Prostate gland (tissue), 2 donors: ENCODE measurements at regions not wholly inside any gene's neighbourhood (a gene's known extent, or its start where the extent isn't known, plus 50 kb on each side); places are given as distances from the start of the nearest gene placed in this dataset.

Experiments used
- CTCF ChIP-seq, 4 experiments: fragments of 200-600 bp in 2 of 4; fragments of 450-650 bp in 2 of 4; sonication (generic) in 2 of 4; IDR thresholded peaks; 1 replicate in 3 of 4; 2 replicates in 1 of 4; pipeline ENCODE4 v1.5.1; 2016 to 2019; ENCODE audit warnings: antibody characterized with exemption in 4 of 4, mild to moderate bottlenecking in 2 of 4, moderate library complexity in 2 of 4
- POLR2A ChIP-seq: fragments of 450-650 bp; IDR thresholded peaks from one replicate; pipeline ENCODE4 v1.6.1; 2016; ENCODE audit warnings: antibody characterized with exemption, mild to moderate bottlenecking
- POLR2AphosphoS5 ChIP-seq: sonication (generic); formaldehyde crosslinking; IDR thresholded peaks from one replicate; pipeline ENCODE4 v1.6.1; 2017; ENCODE audit warnings: antibody characterized with exemption

GRCh38 chr12:24228371-24228770 is 278.9 kb upstream of the SOX5 start:
- TF ChIP-seq CTCF (IDR thresholded peaks at IDR 0.05): no peak
- TF ChIP-seq POLR2AphosphoS5: no peak
- no peak for TF ChIP-seq POLR2A
